ENCODE measurements at regions not wholly inside any gene's neighbourhood (a gene's known extent, or its start where the extent isn't known, plus 50 kb on each side); places are given as distances from the start of the nearest gene placed in this dataset.

- TF ChIP-seq CTCF (IDR thresholded peaks at IDR 0.05) (no peak), POLR2A (IDR thresholded peaks at IDR 0.05) (no peak)
Observed at GRCh38 chr21:41579692-41580091, 71.7 kb upstream of the TMPRSS2 start.

Data from thyroid gland (tissue), 4 donors.